Endothelial cell of umbilical vein (primary cell): ENCODE measurements at regions not wholly inside any gene's neighbourhood (a gene's known extent, or its start where the extent isn't known, plus 50 kb on each side); places are given as distances from the start of the nearest gene placed in this dataset.

Experiments used
- CTCF ChIP-seq, 2 donors: IDR thresholded peaks; 1 replicate in 1 of 2; 2 replicates in 1 of 2; pipeline ENCODE4 v1.5.1; 2011; ENCODE audit warnings: low read length in 2 of 2, mild to moderate bottlenecking in 2 of 2, moderate library complexity in 2 of 2, control low read depth in 1 of 2, inconsistent platforms in 1 of 2, low read depth in 1 of 2; ENCODE audit not compliant: insufficient read depth in 1 of 2; ENCODE audit errors: extremely low read depth in 1 of 2
- EZH2 ChIP-seq: IDR thresholded peaks from 2 replicates; pipeline ENCODE4 v1.6.1; 2012; ENCODE audit warnings: borderline replicate concordance, low read depth, mild to moderate bottlenecking, moderate library complexity, low read length, inconsistent platforms; ENCODE audit not compliant: severe bottlenecking
- FOS ChIP-seq: IDR thresholded peaks from 2 replicates; pipeline ENCODE4 v1.6.1; 2011; ENCODE audit warnings: mild to moderate bottlenecking, low read length, moderate library complexity, borderline replicate concordance; ENCODE audit not compliant: insufficient read depth
- GATA2 ChIP-seq: IDR thresholded peaks from 2 replicates; pipeline ENCODE4 v1.7.0; 2011; ENCODE audit warnings: low read depth, mild to moderate bottlenecking, moderate library complexity, mixed read lengths, low read length; ENCODE audit not compliant: insufficient read length, insufficient read depth
- MAX ChIP-seq: IDR thresholded peaks from 2 replicates; pipeline ENCODE4 v1.6.1; 2011; ENCODE audit not compliant: insufficient read depth, insufficient read length
- MYC ChIP-seq: IDR thresholded peaks from one replicate; pipeline ENCODE4 v1.6.1; 2011; ENCODE audit warnings: mild to moderate bottlenecking, low read depth, low read length
- POLR2A ChIP-seq: IDR thresholded peaks from 2 replicates; pipeline ENCODE4 v1.6.1; 2012; ENCODE audit warnings: low read depth, mild to moderate bottlenecking, control low read depth, low read length
- POLR2AphosphoS5 ChIP-seq: IDR thresholded peaks from 2 replicates; pipeline ENCODE4 v1.6.1; 2012; ENCODE audit warnings: low read depth, mild to moderate bottlenecking, control low read depth, low read length, moderate library complexity; ENCODE audit not compliant: insufficient read depth

- TF ChIP-seq POLR2AphosphoS5 (no peak), CTCF (IDR thresholded peaks at IDR 0.05; ENCODE audit: extremely low read depth in 1 of 2, insufficient read depth in 1 of 2, low read depth in 1 of 2, low read length in 2 of 2) (no peak), POLR2A (no peak), FOS (no peak), EZH2 (no peak), MYC (no peak), GATA2 (no peak), MAX (no peak)
These were observed 187.4 kb downstream of the ZIC4 start for GRCh38 chr3:147218965-147219364.
